Right atrium auricular region (tissue), 2 donors: ENCODE measurements at regions not wholly inside any gene's neighbourhood (a gene's known extent, or its start where the extent isn't known, plus 50 kb on each side); places are given as distances from the start of the nearest gene placed in this dataset.

Experiments used
- DNase-seq: peaks from one replicate; pipeline ENCODE4 v3.0.0-alpha.2; 2019; ENCODE audit warnings: low spot score
- H3K27ac ChIP-seq, 2 donors: fragments of 200-600 bp; sonication (generic); 1 replicate in 1 of 2; 2 replicates in 1 of 2; pipeline ENCODE4 v1.5.1; 2016 to 2019
- H3K27me3 ChIP-seq, 2 donors: fragments of 200-600 bp; sonication (generic); one replicate each; pipeline versions ENCODE4 v1.5.1 to v1.6.0; 2017 to 2019
- H3K36me3 ChIP-seq: fragments of 200-600 bp; sonication (generic); one replicate; pipeline ENCODE4 v1.5.1; 2016
- H3K4me1 ChIP-seq, 2 donors: fragments of 200-600 bp; sonication (generic); one replicate each; pipeline versions ENCODE4 v1.5.1 to v1.6.0; 2017 to 2019
- H3K4me3 ChIP-seq, 2 donors: fragments of 200-600 bp; sonication (generic); 1 replicate in 1 of 2; 2 replicates in 1 of 2; pipeline ENCODE4 v1.5.1; 2017 to 2019; ENCODE audit warnings: mild to moderate bottlenecking in 1 of 2, moderate library complexity in 1 of 2
- H3K9me3 ChIP-seq, 2 donors: fragments of 200-600 bp; sonication (generic); one replicate each; pipeline ENCODE4 v1.5.1; 2019
- TF ChIP-seq, protein P1 (sequence below), 2 donors: fragments of 200-600 bp; sonication (generic); IDR thresholded peaks; one replicate each; pipeline ENCODE4 v1.5.1; 2019; ENCODE audit warnings: antibody characterized with exemption in 2 of 2

DNA sequence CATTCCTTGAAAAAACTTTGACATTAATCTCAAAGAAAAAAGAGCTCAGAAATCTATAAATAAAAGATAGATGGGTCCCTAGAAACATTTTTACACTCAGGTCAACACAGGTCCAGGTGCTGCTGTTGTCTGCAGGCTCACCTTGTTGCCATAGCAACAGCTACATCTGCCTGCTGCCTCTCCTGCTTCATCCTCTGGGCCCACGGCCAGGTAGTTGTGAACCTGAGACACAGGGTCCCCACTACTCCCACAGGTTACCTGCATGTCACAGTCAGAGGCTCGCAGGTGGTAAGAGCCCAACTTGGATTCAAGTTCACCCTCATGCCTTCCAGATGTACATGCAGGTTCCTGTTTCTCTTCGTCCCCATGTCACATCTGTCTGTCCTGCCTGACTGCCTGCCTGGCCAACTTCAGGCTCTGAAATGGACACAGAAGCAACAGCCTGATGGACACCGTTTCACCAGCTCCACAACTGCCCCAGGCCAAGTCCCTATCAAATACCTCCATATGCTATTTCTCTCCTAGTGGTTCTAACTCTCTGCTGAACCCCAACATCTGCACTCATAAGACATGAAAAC is 88.3 kb upstream of the SALL3 start:
- peak; percentile 21 for DNase-seq
- peaks cover 6 to 30% of the 10 kb centered on the region in 2 donors for H3K9me3 ChIP-seq
- H3K27me3 ChIP-seq = no peaks in the 10 kb centered on the region
- H3K36me3 ChIP-seq = no peaks in the 10 kb centered on the region
- TF ChIP-seq, protein P1, sequence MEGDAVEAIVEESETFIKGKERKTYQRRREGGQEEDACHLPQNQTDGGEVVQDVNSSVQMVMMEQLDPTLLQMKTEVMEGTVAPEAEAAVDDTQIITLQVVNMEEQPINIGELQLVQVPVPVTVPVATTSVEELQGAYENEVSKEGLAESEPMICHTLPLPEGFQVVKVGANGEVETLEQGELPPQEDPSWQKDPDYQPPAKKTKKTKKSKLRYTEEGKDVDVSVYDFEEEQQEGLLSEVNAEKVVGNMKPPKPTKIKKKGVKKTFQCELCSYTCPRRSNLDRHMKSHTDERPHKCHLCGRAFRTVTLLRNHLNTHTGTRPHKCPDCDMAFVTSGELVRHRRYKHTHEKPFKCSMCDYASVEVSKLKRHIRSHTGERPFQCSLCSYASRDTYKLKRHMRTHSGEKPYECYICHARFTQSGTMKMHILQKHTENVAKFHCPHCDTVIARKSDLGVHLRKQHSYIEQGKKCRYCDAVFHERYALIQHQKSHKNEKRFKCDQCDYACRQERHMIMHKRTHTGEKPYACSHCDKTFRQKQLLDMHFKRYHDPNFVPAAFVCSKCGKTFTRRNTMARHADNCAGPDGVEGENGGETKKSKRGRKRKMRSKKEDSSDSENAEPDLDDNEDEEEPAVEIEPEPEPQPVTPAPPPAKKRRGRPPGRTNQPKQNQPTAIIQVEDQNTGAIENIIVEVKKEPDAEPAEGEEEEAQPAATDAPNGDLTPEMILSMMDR (IDR thresholded peaks at IDR 0.05) = no peak
- no peaks in the 10 kb centered on the region for H3K4me1 ChIP-seq
- no peak overlapping the region for H3K4me3 ChIP-seq
- H3K27ac ChIP-seq = no peak overlapping the region

DNA sequence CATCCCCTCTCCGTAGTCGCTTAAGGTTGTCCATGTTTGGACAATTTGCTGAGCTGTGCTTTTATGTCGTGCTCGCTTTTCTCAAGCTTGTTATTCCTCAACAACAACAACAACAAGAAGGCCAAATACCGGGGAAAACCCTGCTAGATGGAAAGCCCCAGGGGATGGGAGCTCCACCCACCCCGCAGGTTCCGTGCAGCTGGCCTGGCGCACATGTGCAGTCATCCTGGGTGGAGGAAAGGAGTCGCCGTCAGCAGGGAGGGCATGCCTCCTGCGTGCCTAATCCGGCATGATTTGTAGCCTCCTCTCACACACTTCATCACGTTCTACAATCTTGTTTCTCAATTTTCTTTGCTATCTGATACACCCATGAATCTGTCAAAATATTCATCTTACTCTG is 87.4 kb upstream of the SALL3 start:
- no peaks in the 10 kb centered on the region for H3K36me3 ChIP-seq
- H3K4me3 ChIP-seq = no peak overlapping the region
- peak; percentile 30 for DNase-seq
- H3K27ac ChIP-seq = no peak overlapping the region
- no peaks in the 10 kb centered on the region for H3K4me1 ChIP-seq
- H3K27me3 ChIP-seq = no peaks in the 10 kb centered on the region
- peaks cover 6 to 30% of the 10 kb centered on the region in 2 donors for H3K9me3 ChIP-seq
- TF ChIP-seq, protein P1 (IDR thresholded peaks at IDR 0.05) = no peak

DNA sequence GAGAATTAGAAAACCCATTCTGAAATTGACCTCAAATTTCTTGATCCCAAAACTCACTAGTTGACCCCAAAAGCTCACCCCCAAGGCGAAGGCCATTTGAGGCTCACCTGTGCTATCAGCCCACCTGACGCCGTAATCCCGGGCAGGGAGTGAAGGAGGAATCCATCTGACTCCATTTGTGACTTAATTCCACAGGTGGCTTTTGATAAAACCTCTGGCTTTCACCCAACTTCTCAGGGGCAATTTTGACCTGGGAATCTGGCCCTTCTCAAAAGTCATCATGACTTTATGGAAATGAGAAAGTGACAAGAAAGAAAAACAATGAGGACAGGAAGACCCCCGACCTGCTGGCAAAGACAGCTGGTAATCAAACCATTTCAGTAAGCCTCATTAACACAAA is 86.9 kb upstream of the SALL3 start:
- Histone ChIP-seq H3K27me3 (no peaks in the 10 kb centered on the region), H3K27ac (no peak overlapping the region), H3K4me3 (no peak overlapping the region), H3K9me3 (peaks cover 6 to 30% of the 10 kb centered on the region in 2 donors), H3K36me3 (no peaks in the 10 kb centered on the region), H3K4me1 (no peaks in the 10 kb centered on the region)
- TF ChIP-seq, protein P1 (IDR thresholded peaks at IDR 0.05) = no peak
- DNase-seq = peak; percentile 18

DNA sequence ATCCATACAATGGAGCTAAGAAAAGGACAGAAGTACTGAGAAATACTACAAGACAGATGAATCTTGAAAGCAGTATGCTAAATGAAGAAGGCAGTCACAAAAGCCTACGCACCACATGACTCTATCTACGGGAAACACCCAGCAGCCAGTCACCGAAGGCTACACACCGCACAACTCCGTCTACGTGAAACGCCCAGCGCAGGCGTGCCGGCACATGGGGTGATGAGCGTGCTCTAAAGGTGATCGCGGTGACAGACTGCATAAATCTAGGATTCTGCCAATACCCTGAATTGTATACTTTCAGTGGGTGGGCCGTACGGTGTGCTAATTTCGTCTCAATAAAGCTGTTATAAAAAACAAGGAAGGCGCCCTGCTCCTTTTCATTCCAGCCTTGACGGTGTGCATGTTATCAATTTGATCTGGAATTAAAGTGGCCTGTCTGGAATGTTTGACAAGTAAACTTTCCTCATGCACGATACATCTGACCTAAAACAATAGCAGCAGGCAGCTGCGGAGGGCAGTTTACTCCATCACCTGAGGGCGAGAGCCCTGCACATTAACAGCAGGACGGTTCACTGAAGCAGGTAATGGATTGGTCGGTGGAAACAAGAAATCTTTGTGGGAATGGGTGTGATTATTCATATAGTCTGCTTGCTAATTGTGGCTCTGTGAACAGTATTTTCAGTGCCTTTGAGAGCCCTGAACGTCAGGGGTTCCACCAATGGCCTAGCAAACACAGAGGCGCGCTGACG is 86.2 kb upstream of the SALL3 start:
- no peak overlapping the region for H3K27ac ChIP-seq
- H3K9me3 ChIP-seq = peaks cover 6 to 23% of the 10 kb centered on the region in 2 donors
- TF ChIP-seq, protein P1 (IDR thresholded peaks at IDR 0.05) = no peak
- H3K36me3 ChIP-seq = no peaks in the 10 kb centered on the region
- no peaks in the 10 kb centered on the region for H3K4me1 ChIP-seq
- H3K4me3 ChIP-seq = no peak overlapping the region
- peak; percentile 52 for DNase-seq
- H3K27me3 ChIP-seq = no peaks in the 10 kb centered on the region

DNA sequence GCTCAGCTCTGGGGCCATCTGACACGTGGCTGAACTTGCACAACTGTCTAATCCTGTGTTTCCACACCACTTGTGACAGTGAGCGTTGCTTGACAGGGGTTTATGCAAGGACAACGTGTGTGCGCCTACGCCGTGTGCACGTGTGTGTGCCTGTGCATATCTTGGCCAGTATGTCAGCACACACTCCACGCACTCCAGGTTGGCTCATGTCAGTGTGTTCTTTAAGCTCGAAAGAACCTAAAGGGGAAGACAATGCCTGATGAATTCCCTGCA is 85.6 kb upstream of the SALL3 start:
- H3K4me1 ChIP-seq = no peaks in the 10 kb centered on the region
- DNase-seq = peak; percentile 38
- TF ChIP-seq, protein P1 (IDR thresholded peaks at IDR 0.05) = no peak
- no peaks in the 10 kb centered on the region for H3K27me3 ChIP-seq
- no peaks in the 10 kb centered on the region for H3K36me3 ChIP-seq
- H3K27ac ChIP-seq = no peak overlapping the region
- peaks cover 1 to 18% of the 10 kb centered on the region in 2 donors for H3K9me3 ChIP-seq
- H3K4me3 ChIP-seq = no peak overlapping the region
